NCI-H510A treated with DMSO at 0.1 percent for 48 hours (cell line): ENCODE measurements at regions not wholly inside any gene's neighbourhood (a gene's known extent, or its start where the extent isn't known, plus 50 kb on each side); places are given as distances from the start of the nearest gene placed in this dataset.

Source experiments
- DNase-seq: peaks from one replicate; lab custom pipeline; 2025; lab: John Stamatoyannopoulos, UW

GRCh38 chr20:58000861-58001260 is 227.6 kb downstream of the ANKRD60 start:
- no peak for DNase-seq

GRCh38 chr20:57999465-58000111 is 228.9 kb downstream of the ANKRD60 start:
- DNase-seq = no peak

DNA sequence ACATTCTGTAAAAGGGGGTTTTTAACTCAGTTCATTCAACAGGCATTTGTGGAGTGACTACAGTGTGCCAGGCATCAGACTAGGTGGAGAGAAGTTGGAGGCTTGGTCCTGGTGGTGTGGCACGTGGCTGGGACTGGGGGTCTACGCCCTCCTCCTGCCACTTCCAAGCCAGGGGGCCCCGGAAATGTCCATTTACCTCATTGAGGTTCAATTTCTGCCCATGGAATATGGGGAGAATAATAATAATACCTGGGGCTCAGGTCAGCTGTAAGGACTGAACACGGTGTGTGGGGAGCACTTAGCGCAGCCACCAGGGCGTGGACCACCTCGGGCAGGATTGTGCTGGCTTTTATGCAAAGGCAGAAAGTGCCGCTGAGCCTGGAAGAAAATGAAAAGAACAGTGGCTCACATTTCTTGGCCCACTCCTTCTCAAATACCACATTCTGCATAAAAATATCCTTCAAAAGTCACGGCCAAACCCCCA is 229.4 kb downstream of the ANKRD60 start:
- no peak for DNase-seq

- no peak for DNase-seq
These were observed 230.2 kb downstream of the ANKRD60 start for GRCh38 chr20:57998276-57998675.

DNA sequence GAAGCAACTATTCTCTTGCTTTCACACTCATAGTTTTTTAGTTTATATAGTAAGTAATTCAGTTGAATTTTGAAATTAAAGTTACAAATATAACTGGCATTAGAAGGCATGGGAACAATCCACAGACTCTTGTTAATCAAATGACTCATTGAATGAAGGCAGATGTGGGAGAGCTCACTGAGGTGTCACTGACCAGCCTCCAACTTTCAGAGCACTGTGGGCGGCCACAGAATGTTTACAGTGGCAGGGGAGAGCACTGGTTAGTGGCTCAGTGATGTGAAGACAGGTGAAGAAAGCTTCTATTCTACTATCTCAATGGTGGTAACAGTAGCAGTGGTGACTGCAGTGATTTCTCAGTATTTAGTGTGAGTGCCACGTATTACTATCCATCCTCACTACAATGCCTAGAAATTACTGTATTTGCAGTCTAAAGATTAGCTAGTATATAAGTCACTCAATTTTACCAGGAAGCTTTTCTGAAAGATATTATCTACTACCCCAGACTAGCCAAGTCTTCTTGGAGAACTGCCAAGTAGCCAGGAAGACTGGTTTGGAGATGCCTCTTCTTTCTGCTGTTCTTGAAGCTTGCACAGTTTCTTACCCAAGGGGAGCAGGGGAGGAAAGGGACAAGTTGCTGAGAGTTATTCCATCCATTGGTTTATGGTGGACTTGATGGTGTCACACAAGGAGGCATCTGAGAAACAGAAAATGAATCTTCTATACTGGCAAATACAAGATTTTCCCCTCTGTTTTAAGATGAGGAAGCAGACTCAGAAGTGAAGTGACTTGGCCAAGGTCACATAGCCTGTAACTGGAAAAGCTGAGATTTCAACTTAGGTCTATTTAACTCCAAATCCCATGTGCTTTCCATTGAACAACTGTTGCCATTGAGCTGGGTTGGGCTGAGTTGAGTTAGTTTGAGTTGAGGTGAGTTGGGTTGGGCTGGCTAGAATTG is 231.2 kb downstream of the ANKRD60 start:
- no peak for DNase-seq

DNA sequence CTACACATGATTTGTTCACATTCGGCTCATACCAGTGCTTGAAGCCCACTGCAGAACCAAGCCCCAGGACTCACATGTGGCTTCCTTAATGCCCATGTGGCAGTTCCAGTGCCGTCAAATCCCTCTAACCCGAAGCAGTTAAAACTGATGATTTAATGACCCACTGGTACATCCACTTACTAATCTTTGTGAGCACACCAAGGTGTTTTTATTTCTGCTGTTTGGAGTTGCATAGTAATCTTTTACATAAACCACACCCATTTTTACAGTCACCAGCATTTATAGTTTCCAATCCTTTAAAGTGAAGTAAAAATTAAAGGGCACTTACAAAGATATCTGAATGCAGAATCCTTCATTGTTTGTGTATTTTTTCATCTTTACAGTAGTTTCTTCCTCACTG is 232.0 kb downstream of the ANKRD60 start:
- DNase-seq = no peak

DNA sequence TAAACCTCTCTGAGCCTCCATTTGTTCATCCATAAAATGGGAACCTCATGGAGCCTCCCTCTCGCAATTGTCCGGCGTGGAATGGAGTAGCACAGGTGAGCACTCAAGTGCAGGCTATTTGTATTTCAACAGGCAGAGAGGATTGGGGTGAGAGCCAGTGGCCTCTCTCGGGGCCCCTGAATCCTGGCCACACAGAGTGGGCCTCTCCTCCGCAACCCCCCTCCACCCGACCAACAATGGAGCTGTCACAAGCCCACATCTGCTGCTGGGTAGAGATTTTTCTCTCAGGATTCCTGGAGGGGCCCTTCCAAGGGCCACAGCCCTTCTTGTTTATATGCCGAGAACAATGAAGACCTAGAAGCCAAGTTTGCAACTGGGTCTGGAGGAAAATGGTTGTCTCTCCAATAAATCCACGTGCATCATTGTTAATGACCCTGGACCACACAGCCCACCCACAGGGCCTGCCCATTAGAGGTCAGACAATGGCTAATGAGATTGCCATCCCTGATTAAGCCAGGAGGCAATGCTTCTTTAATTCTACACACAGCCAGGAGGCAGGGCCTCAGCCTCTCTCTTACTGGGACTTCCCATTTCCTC is 233.0 kb downstream of the ANKRD60 start:
- DNase-seq = no peak

- DNase-seq = no peak
These were observed 234.6 kb downstream of the ANKRD60 start for GRCh38 chr20:57993716-57994431.

DNA sequence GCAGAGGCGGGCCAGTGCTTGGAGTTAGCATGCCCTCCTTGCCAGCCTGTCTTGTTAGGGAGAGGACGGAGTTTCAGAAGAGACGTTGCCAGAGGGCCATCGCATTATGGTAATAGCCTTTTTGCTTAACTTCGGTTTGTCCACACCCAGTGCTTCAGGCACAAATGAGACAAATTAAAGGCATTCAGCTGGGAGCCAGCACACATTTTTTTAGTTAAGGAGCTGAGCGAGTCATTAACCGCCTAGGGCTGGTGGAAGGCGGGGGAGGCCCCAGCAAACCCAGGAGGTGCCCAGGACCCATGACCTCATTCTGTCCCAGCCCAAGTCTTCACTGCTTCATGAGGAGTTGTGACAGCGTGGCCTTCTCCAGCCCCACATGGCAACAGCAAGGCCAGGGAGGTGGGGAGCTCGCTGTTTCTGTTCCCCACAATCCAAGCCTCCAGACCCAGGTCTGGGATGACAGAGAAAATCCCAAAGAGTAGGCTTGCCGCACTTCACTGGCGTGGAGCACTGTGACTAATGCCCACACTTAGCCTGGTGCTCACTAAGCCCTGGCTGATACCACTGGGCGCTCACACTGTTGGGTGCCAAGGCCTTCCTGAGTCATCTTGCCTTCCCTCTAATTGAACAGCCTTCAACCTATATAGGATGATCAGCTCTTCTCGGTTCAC is 237.1 kb downstream of the ANKRD60 start:
- DNase-seq = no peak

DNA sequence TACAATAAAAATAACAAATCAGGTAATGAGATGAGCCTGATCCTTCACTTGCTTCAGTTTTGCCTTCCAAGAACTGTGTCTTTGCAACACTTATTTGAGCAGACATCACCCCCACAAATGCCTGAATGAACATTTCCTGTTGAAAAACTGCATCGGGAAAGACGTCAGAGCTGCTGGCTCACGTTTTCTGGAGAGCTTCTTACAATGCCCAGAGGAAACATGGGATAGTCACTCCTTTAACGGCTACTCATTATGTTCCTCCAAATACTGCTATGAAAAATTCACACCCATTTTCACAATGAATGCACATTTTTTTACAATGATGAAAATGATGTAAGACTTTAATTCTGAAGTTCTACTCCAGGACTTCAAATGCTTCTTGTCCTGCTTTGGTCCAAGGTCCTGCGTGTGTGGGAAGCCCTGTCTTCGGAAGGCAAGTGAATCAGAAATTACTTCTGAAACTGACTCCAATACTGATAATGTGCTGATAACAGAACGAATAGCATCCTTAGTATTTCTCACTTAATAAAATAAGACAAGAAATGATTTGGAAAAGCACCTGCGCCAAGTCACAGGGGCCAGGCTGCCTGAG is 238.0 kb downstream of the ANKRD60 start:
- no peak for DNase-seq

- DNase-seq = no peak
These were observed 239.6 kb downstream of the ANKRD60 start for GRCh38 chr20:57988828-57989227.

DNA sequence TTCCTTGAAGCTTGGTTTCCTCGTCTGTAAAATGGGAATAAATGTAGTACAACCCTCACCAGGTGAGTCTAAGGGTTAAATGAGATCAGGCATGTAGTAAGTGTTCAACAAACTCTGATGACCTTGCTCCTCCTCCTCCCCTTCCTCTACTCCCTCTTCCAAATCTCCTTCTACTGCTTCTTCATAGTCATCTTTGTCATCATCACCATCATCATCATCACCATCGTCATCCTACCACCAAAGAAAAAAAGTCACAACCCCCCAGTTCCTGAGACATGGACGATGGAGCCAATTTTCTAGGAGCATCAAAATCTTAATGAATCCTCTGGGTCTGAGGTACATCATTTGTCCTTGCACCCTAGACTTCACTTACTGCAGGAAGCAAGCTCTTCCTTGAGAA is 240.0 kb downstream of the ANKRD60 start:
- no peak for DNase-seq

GRCh38 chr20:57987659-57988058 is 240.8 kb downstream of the ANKRD60 start:
- no peak for DNase-seq

DNA sequence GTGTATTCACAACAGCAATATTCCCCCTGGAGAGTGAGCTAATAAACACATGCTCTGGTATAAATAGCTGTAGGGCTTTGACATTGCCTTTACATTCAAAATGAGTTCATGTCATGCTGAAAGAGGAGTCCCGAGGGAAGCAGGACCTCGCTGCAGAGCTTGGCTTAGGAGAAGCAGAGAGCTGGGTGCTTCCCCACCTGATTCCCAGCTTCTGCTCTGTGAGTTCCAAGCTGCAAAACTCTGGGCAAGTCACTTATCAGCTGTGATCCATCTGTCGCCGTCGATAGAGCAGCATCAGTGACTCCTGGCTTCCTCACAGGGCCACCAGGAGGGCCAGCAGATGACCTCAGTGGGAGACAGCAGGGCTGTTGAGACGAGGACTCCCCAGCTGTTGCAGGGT is 241.8 kb downstream of the ANKRD60 start:
- no peak for DNase-seq

GRCh38 chr20:57985278-57985677 is 243.2 kb downstream of the ANKRD60 start:
- DNase-seq = no peak

DNA sequence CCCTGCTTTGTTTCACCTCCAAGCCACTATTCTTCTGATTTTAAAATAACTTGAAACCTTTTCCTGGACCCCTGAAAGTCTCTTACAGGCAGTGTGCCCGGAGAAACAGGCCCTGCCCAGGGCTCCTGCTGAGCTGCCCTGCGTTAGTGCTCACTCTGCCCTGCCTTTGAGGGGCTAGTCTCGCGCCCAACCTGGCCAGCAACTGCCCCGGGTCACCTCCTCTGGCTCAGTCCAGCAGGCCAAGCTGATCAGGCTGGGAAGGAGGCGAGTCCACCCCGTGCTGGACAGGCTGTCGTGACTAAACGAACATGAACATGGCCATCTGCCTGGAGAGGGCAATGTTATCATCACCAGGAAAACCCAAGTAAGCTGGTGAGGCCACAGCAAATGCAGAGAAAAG is 245.4 kb downstream of the ANKRD60 start:
- DNase-seq = no peak

GRCh38 chr20:57980506-57980905 is 247.9 kb downstream of the ANKRD60 start:
- no peak for DNase-seq

GRCh38 chr20:57977569-57977968 is 250.9 kb downstream of the ANKRD60 start:
- DNase-seq = no peak

GRCh38 chr20:57977141-57977540 is 251.3 kb downstream of the ANKRD60 start:
- no peak for DNase-seq

GRCh38 chr20:57974863-57975262 is 253.6 kb downstream of the ANKRD60 start:
- no peak for DNase-seq

- no peak for DNase-seq
These were observed 254.6 kb downstream of the ANKRD60 start for GRCh38 chr20:57973886-57974285.
